ENCODE measurements at regions not wholly inside any gene's neighbourhood (a gene's known extent, or its start where the extent isn't known, plus 50 kb on each side); places are given as distances from the start of the nearest gene placed in this dataset.

DNA sequence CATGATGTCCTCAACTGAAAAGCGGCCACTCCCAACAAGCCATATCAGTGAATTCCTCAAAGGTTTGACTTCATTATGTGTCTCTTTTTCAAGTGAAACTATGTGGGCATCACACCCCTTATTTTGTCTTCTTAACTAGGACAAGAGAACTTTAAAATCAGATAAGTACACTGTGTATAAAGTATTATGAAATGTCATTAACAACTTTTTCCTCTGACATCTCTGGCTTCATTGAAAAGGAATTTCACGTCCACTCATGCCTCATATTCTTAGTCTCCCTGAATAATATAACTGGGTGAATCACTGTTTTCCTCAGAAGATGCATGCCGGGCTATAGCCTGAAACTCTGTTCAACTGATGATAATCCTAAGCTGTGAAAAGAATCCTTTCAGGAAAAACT lies 415.8 kb downstream of the ACTL7B start:
- in situ Hi-C loops (cut with MboI; ENCODE audit: low pct_ligation_motif_present in 1 of 4, low pct_unique_long_range_greater_than_20kb in 1 of 4, low sequenced_read_pairs in 3 of 4) = loop anchor here in 1 of 4 donors (25.0 kb wide), 1 partner anchor 978 kb away; no protein-coding TSS in a partner anchor
- Histone ChIP-seq H3K4me1 (peaks cover 0 to 6% (median 2%) of the 10 kb centered on the region in 4 donors), H3K27ac (no peak overlapping the region), H3K36me3 (no peaks in the 10 kb centered on the region), H3K27me3 (no peaks in the 10 kb centered on the region), H3K9me3 (no peaks in the 10 kb centered on the region), H3K4me3 (no peak overlapping the region)
- 73 to 100% methylated on average over 1 to 3 of the region's 3 CpGs for WGBS, 2 donors (ENCODE audit: low coverage in 1 of 2)
- intact Hi-C loops (cut with DNase I; ENCODE audit: low total_unique reads) = no loop called here
- TF ChIP-seq POLR2A (IDR thresholded peaks at IDR 0.05) (no peak), POLR2AphosphoS5 (IDR thresholded peaks at IDR 0.05) (no peak), EP300 (IDR thresholded peaks at IDR 0.05; ENCODE audit: low read depth) (no peak)
- TF ChIP-seq, protein P1, sequence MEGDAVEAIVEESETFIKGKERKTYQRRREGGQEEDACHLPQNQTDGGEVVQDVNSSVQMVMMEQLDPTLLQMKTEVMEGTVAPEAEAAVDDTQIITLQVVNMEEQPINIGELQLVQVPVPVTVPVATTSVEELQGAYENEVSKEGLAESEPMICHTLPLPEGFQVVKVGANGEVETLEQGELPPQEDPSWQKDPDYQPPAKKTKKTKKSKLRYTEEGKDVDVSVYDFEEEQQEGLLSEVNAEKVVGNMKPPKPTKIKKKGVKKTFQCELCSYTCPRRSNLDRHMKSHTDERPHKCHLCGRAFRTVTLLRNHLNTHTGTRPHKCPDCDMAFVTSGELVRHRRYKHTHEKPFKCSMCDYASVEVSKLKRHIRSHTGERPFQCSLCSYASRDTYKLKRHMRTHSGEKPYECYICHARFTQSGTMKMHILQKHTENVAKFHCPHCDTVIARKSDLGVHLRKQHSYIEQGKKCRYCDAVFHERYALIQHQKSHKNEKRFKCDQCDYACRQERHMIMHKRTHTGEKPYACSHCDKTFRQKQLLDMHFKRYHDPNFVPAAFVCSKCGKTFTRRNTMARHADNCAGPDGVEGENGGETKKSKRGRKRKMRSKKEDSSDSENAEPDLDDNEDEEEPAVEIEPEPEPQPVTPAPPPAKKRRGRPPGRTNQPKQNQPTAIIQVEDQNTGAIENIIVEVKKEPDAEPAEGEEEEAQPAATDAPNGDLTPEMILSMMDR (IDR thresholded peaks at IDR 0.05) = no peak
- no peak for DNase-seq

DNA sequence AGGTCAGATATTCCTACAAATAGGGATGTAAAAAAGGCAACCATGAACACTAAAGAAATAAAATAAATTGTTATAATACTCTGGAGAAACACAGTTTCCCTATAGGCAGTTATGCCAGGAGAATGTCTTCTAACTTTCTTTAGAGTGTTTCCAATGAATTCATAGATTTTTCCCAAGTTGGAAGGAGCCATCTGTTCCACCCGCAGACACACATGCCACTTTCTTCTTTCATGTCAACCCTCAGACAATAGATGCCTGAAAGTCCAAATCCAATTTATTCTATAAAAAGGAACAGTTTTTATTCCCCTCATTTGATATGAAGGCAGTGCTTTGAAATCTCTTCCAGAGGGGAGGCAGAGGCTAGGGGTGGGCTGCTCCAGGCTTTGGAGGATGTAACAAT lies 418.1 kb downstream of the ACTL7B start:
- 94 to 100% methylated on average over 1 of the region's 1 CpG for WGBS, 2 donors (ENCODE audit: low coverage in 1 of 2)
- Histone ChIP-seq H3K9me3 (no peaks in the 10 kb centered on the region), H3K4me1 (peaks cover 0 to 2% (median 0%) of the 10 kb centered on the region in 4 donors), H3K36me3 (no peaks in the 10 kb centered on the region), H3K27me3 (no peaks in the 10 kb centered on the region), H3K27ac (no peak overlapping the region), H3K4me3 (no peak overlapping the region)
- TF ChIP-seq EP300 (IDR thresholded peaks at IDR 0.05; ENCODE audit: low read depth) = no peak
- TF ChIP-seq, protein P1 (IDR thresholded peaks at IDR 0.05) = no peak
- TF ChIP-seq POLR2AphosphoS5 (IDR thresholded peaks at IDR 0.05) = no peak
- no peak for TF ChIP-seq POLR2A (IDR thresholded peaks at IDR 0.05)
- DNase-seq = no peak
- in situ Hi-C loops (cut with MboI; ENCODE audit: low pct_ligation_motif_present in 1 of 4, low pct_unique_long_range_greater_than_20kb in 1 of 4, low sequenced_read_pairs in 3 of 4) (loop anchor here in 1 of 4 donors (25.0 kb wide), 1 partner anchor 975 kb away; no protein-coding TSS in a partner anchor), intact Hi-C loops (cut with DNase I; ENCODE audit: low total_unique reads) (no loop called here)

DNA sequence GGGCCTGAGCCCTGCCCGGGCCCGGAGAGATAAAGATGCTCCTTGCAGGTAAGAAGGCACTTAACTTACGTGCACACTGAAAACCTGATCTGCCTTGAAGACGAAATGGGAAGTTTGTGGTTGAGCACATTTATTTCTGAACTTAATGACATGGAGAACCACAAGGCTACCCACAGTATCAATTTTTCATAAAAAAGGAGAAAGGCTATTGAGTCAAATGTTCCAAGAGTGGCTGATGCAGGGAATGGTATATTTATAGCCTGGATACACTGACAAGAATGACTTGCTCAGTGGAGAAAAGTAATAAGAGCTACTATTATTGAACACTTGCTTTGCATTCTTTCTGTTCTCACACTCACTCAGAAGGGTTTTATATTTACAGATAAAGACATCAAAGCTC lies 419.3 kb downstream of the ACTL7B start:
- no peaks in the 10 kb centered on the region for H3K27me3 ChIP-seq
- in situ Hi-C loops (cut with MboI; ENCODE audit: low pct_ligation_motif_present in 1 of 4, low pct_unique_long_range_greater_than_20kb in 1 of 4, low sequenced_read_pairs in 3 of 4) = loop anchor here in 1 of 4 donors (25.0 kb wide), 1 partner anchor 974 kb away; no protein-coding TSS in a partner anchor
- intact Hi-C loops (cut with DNase I; ENCODE audit: low total_unique reads) = no loop called here
- TF ChIP-seq POLR2AphosphoS5 (IDR thresholded peaks at IDR 0.05) (no peak), POLR2A (IDR thresholded peaks at IDR 0.05) (no peak), EP300 (IDR thresholded peaks at IDR 0.05; ENCODE audit: low read depth) (no peak)
- TF ChIP-seq, protein P1 (IDR thresholded peaks at IDR 0.05) = no peak
- DNase-seq = no peak
- no peak overlapping the region for H3K4me3 ChIP-seq
- no peaks in the 10 kb centered on the region for H3K36me3 ChIP-seq
- peaks cover 0 to under 1% of the 10 kb centered on the region in 2 donors for H3K9me3 ChIP-seq
- 61 to 76% methylated on average over 4 of the region's 4 CpGs for WGBS, 2 donors (ENCODE audit: low coverage in 1 of 2)
- H3K4me1 ChIP-seq = no peaks in the 10 kb centered on the region
- H3K27ac ChIP-seq = no peak overlapping the region

DNA sequence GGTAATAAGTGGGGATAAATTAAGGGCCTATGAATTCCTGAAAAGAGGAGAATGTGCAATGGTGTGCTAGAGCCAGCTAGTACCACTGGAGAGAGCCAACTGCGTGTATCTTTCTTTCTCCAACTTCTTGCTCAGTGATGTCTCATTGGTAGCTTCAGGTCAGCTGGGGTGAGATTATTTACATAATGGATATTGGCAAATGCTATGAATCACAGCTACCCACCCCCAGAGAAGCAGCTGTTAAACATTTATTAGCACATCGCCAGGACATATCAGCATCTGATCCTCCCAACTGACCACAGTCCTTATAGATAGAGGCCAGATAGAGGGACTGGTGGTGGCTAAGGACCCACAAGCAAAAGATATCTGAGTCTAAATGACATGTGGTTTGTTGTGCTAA lies 421.3 kb downstream of the ACTL7B start:
- intact Hi-C loops (cut with DNase I; ENCODE audit: low total_unique reads) = no loop called here
- Histone ChIP-seq H3K27me3 (no peaks in the 10 kb centered on the region), H3K9me3 (peaks cover 12 to 13% of the 10 kb centered on the region in 2 donors), H3K27ac (no peak overlapping the region), H3K4me3 (no peak overlapping the region), H3K4me1 (no peaks in the 10 kb centered on the region), H3K36me3 (no peaks in the 10 kb centered on the region)
- WGBS, 2 donors (ENCODE audit: low coverage in 1 of 2) = 83 to 100% methylated on average over 1 to 2 of the region's 2 CpGs
- DNase-seq = no peak
- TF ChIP-seq POLR2A (IDR thresholded peaks at IDR 0.05) (no peak), POLR2AphosphoS5 (IDR thresholded peaks at IDR 0.05) (no peak), EP300 (IDR thresholded peaks at IDR 0.05; ENCODE audit: low read depth) (no peak)
- TF ChIP-seq, protein P1 (IDR thresholded peaks at IDR 0.05) = no peak
- in situ Hi-C loops (cut with MboI; ENCODE audit: low pct_ligation_motif_present in 1 of 4, low pct_unique_long_range_greater_than_20kb in 1 of 4, low sequenced_read_pairs in 3 of 4) = loop anchor here in 1 of 4 donors (25.0 kb wide), 1 partner anchor 972 kb away; no protein-coding TSS in a partner anchor

Data from transverse colon (tissue), 4 donors.